GM12892 (cell line): ENCODE measurements at regions not wholly inside any gene's neighbourhood (a gene's known extent, or its start where the extent isn't known, plus 50 kb on each side); places are given as distances from the start of the nearest gene placed in this dataset.

Experiments used
- POLR2A ChIP-seq: IDR thresholded peaks from 2 replicates; pipeline ENCODE4 v1.6.1; 2011; ENCODE audit warnings: low read depth, low read length, control low read depth
- POLR2AphosphoS5 ChIP-seq: IDR thresholded peaks from 2 replicates; pipeline ENCODE4 v1.6.1; 2011; ENCODE audit warnings: low read depth, low read length, control low read depth
- TAF1 ChIP-seq: IDR thresholded peaks from 2 replicates; pipeline ENCODE4 v1.6.1; 2011; ENCODE audit warnings: low read depth, mild to moderate bottlenecking, control low read depth, low read length, borderline replicate concordance

GRCh38 chr6:74979065-74979766 lies 226.6 kb downstream of the COL12A1 start:
- TF ChIP-seq POLR2AphosphoS5 (no peak), POLR2A (no peak), TAF1 (no peak)
